Activated T-helper 1 cell treated with anti-CD3 and anti-CD28 coated beads, Interleukin-12 subunit alpha, Interleukin-12 subunit beta, Interleukin-2, Interleukin-4 antibody, amounts not matched to agents 30 ng/mL and 10 ng/mL and 1 ng/mL, durations not matched to agents 14 hours and 24 hours and 36 hours (primary cell): ENCODE measurements at regions not wholly inside any gene's neighbourhood (a gene's known extent, or its start where the extent isn't known, plus 50 kb on each side); places are given as distances from the start of the nearest gene placed in this dataset.

ENCODE experiments used
- DNase-seq: peaks from one replicate; pipeline ENCODE4 v3.0.0; 2021; ENCODE audit warnings: low spot score
- H3K27ac Mint-ChIP-seq: one replicate; pipeline ENCODE4 v1.8.0; 2021; ENCODE audit warnings: mild to moderate bottlenecking, mixed read lengths
- H3K27me3 Mint-ChIP-seq: one replicate; pipeline ENCODE4 v1.8.0; 2022; ENCODE audit warnings: mild to moderate bottlenecking, moderate library complexity, mixed read lengths; ENCODE audit not compliant: insufficient read depth
- H3K36me3 Mint-ChIP-seq: one replicate; pipeline ENCODE4 v1.8.0; 2021; ENCODE audit warnings: low read depth, mixed read lengths
- H3K4me1 Mint-ChIP-seq: one replicate; pipeline ENCODE4 v1.8.0; 2021; ENCODE audit warnings: low read depth, mixed read lengths
- H3K4me3 Mint-ChIP-seq: one replicate; pipeline ENCODE4 v1.8.0; 2021; ENCODE audit warnings: mild to moderate bottlenecking, moderate library complexity, mixed read lengths
- H3K9me3 Mint-ChIP-seq: one replicate; pipeline ENCODE4 v1.8.0; 2021; ENCODE audit warnings: mixed read lengths
- intact Hi-C: fragments of 100-400 bp; cut with micrococcal nuclease; formaldehyde crosslinking; loops from one replicate; pipeline ENCODE4 v1.15.1; 2024

GRCh38 chr9:80797101-80797829 lies 892.1 kb downstream of the TLE1 start:
- Mint-ChIP-seq H3K4me3 (no peak overlapping the region), H3K27ac (no peak overlapping the region), H3K27me3 (no peaks in the 10 kb centered on the region), H3K36me3 (no peaks in the 10 kb centered on the region), H3K9me3 (no peaks in the 10 kb centered on the region), H3K4me1 (no peaks in the 10 kb centered on the region)
- no peak for DNase-seq
- intact Hi-C loops: no loop called here

GRCh38 chr9:80796632-80797031 lies 892.7 kb downstream of the TLE1 start:
- DNase-seq: no peak
- intact Hi-C loops: no loop called here
- H3K27me3 Mint-ChIP-seq: no peaks in the 10 kb centered on the region
- H3K36me3 Mint-ChIP-seq: no peaks in the 10 kb centered on the region
- no peaks in the 10 kb centered on the region for H3K4me1 Mint-ChIP-seq
- H3K4me3 Mint-ChIP-seq: no peak overlapping the region
- no peak overlapping the region for H3K27ac Mint-ChIP-seq
- no peaks in the 10 kb centered on the region for H3K9me3 Mint-ChIP-seq

- H3K4me3 Mint-ChIP-seq: no peak overlapping the region
- H3K27ac Mint-ChIP-seq: no peak overlapping the region
- H3K36me3 Mint-ChIP-seq: no peaks in the 10 kb centered on the region
- no peak for DNase-seq
- no peaks in the 10 kb centered on the region for H3K9me3 Mint-ChIP-seq
- intact Hi-C loops: no loop called here
- H3K27me3 Mint-ChIP-seq: no peaks in the 10 kb centered on the region
- H3K4me1 Mint-ChIP-seq: no peaks in the 10 kb centered on the region
These were observed 895.1 kb downstream of the TLE1 start for GRCh38 chr9:80794197-80794596.

- Mint-ChIP-seq H3K4me1 (no peaks in the 10 kb centered on the region), H3K27me3 (no peaks in the 10 kb centered on the region), H3K4me3 (no peak overlapping the region), H3K9me3 (no peaks in the 10 kb centered on the region), H3K36me3 (no peaks in the 10 kb centered on the region), H3K27ac (no peak overlapping the region)
- no peak for DNase-seq
- intact Hi-C loops: no loop called here
These were observed 895.6 kb downstream of the TLE1 start for GRCh38 chr9:80793706-80794105.

- intact Hi-C loops: no loop called here
- Mint-ChIP-seq H3K36me3 (no peaks in the 10 kb centered on the region), H3K4me1 (no peaks in the 10 kb centered on the region), H3K4me3 (no peak overlapping the region), H3K27me3 (no peaks in the 10 kb centered on the region), H3K9me3 (peaks cover 5% of the 10 kb centered on the region), H3K27ac (no peak overlapping the region)
- no peak for DNase-seq
These were observed 896.6 kb downstream of the TLE1 start for GRCh38 chr9:80792726-80793125.

GRCh38 chr9:80791836-80792235 lies 897.5 kb downstream of the TLE1 start:
- H3K27me3 Mint-ChIP-seq: no peaks in the 10 kb centered on the region
- no peak overlapping the region for H3K4me3 Mint-ChIP-seq
- intact Hi-C loops: no loop called here

GRCh38 chr9:80790764-80791163 lies 898.6 kb downstream of the TLE1 start:
- DNase-seq: no peak
- Mint-ChIP-seq H3K9me3 (peaks cover 6% of the 10 kb centered on the region), H3K4me3 (no peak overlapping the region), H3K27me3 (no peaks in the 10 kb centered on the region), H3K36me3 (no peaks in the 10 kb centered on the region), H3K4me1 (no peaks in the 10 kb centered on the region), H3K27ac (no peak overlapping the region)
- intact Hi-C loops: no loop called here

More at GRCh38 chr9:80791836-80792235, 897.5 kb downstream of the TLE1 start:
- Mint-ChIP-seq H3K36me3 (no peaks in the 10 kb centered on the region), H3K9me3 (peaks cover 6% of the 10 kb centered on the region), H3K4me1 (no peaks in the 10 kb centered on the region), H3K27ac (no peak overlapping the region)
- DNase-seq: no peak

- no peaks in the 10 kb centered on the region for H3K27me3 Mint-ChIP-seq
- no peaks in the 10 kb centered on the region for H3K4me1 Mint-ChIP-seq
- DNase-seq: no peak
- no peaks in the 10 kb centered on the region for H3K36me3 Mint-ChIP-seq
- intact Hi-C loops: no loop called here
- H3K27ac Mint-ChIP-seq: no peak overlapping the region
- peaks cover 6% of the 10 kb centered on the region for H3K9me3 Mint-ChIP-seq
- H3K4me3 Mint-ChIP-seq: no peak overlapping the region
These were observed 899.5 kb downstream of the TLE1 start for GRCh38 chr9:80789831-80790230.

- Mint-ChIP-seq H3K9me3 (peaks cover 6% of the 10 kb centered on the region), H3K27me3 (no peaks in the 10 kb centered on the region), H3K4me1 (no peaks in the 10 kb centered on the region), H3K27ac (no peak overlapping the region), H3K4me3 (no peak overlapping the region), H3K36me3 (no peaks in the 10 kb centered on the region)
- DNase-seq: no peak
- intact Hi-C loops: no loop called here
These were observed 901.7 kb downstream of the TLE1 start for GRCh38 chr9:80787636-80788035.

GRCh38 chr9:80784647-80785046 lies 904.7 kb downstream of the TLE1 start:
- intact Hi-C loops: no loop called here
- no peaks in the 10 kb centered on the region for H3K27me3 Mint-ChIP-seq
- no peak overlapping the region for H3K4me3 Mint-ChIP-seq
- no peaks in the 10 kb centered on the region for H3K36me3 Mint-ChIP-seq
- H3K27ac Mint-ChIP-seq: no peak overlapping the region
- H3K9me3 Mint-ChIP-seq: peaks cover 6% of the 10 kb centered on the region
- no peak for DNase-seq
- no peaks in the 10 kb centered on the region for H3K4me1 Mint-ChIP-seq

GRCh38 chr9:80775971-80776370 lies 913.4 kb downstream of the TLE1 start:
- Mint-ChIP-seq H3K4me1 (no peaks in the 10 kb centered on the region), H3K27ac (no peak overlapping the region), H3K9me3 (peaks cover 3% of the 10 kb centered on the region), H3K27me3 (no peaks in the 10 kb centered on the region), H3K4me3 (no peak overlapping the region), H3K36me3 (no peaks in the 10 kb centered on the region)
- intact Hi-C loops: no loop called here
- DNase-seq: no peak

- no peaks in the 10 kb centered on the region for H3K36me3 Mint-ChIP-seq
- no peaks in the 10 kb centered on the region for H3K4me1 Mint-ChIP-seq
- intact Hi-C loops: no loop called here
- DNase-seq: no peak
- peaks cover 3% of the 10 kb centered on the region for H3K9me3 Mint-ChIP-seq
- no peak overlapping the region for H3K4me3 Mint-ChIP-seq
- no peaks in the 10 kb centered on the region for H3K27me3 Mint-ChIP-seq
- H3K27ac Mint-ChIP-seq: no peak overlapping the region
These were observed 913.8 kb downstream of the TLE1 start for GRCh38 chr9:80775530-80775929.

GRCh38 chr9:80771555-80772347 lies 917.6 kb downstream of the TLE1 start:
- no peak overlapping the region for H3K4me3 Mint-ChIP-seq
- H3K4me1 Mint-ChIP-seq: no peaks in the 10 kb centered on the region
- DNase-seq: no peak
- intact Hi-C loops: no loop called here
- H3K36me3 Mint-ChIP-seq: no peaks in the 10 kb centered on the region
- no peaks in the 10 kb centered on the region for H3K27me3 Mint-ChIP-seq
- H3K27ac Mint-ChIP-seq: no peak overlapping the region
- H3K9me3 Mint-ChIP-seq: no peaks in the 10 kb centered on the region
